Gastroesophageal sphincter (tissue), 4 donors: ENCODE measurements at regions not wholly inside any gene's neighbourhood (a gene's known extent, or its start where the extent isn't known, plus 50 kb on each side); places are given as distances from the start of the nearest gene placed in this dataset.
"Not testable (repeated sequence)": the region's sequence is repeated elsewhere in the genome, so short reads cannot be mapped to it uniquely, and the experiment has no call there.

Source experiments
- ATAC-seq: fragments of 150-250 bp; one replicate; pipeline ENCODE4 v1.9.1; 2016; ENCODE audit warnings: mild to moderate bottlenecking, moderate library complexity
- H3K27ac ChIP-seq, 4 donors: fragments of 200-600 bp; sonication (generic) in 3 of 4; 1 replicate in 3 of 4; 2 replicates in 1 of 4; pipeline ENCODE4 v1.5.1; 2016 to 2019
- H3K27me3 ChIP-seq: fragments of 200-600 bp; sonication (generic); one replicate; pipeline ENCODE4 v1.5.1; 2019
- H3K36me3 ChIP-seq, 2 donors: fragments of 200-600 bp; sonication (generic); one replicate each; pipeline ENCODE4 v1.5.1; 2019; ENCODE audit warnings: control low read depth in 1 of 2
- H3K4me1 ChIP-seq, 3 donors: fragments of 200-600 bp; sonication (generic); 1 replicate in 2 of 3; 2 replicates in 1 of 3; pipeline ENCODE4 v1.5.1; 2016 to 2019; ENCODE audit warnings: control low read depth in 2 of 3
- H3K4me3 ChIP-seq, 2 donors: fragments of 200-600 bp; sonication (generic); one replicate each; pipeline ENCODE4 v1.5.1; 2019; ENCODE audit warnings: mild to moderate bottlenecking in 1 of 2, moderate library complexity in 1 of 2
- H3K9me3 ChIP-seq, 3 donors: fragments of 200-600 bp; sonication (generic); one replicate each; pipeline ENCODE4 v1.5.1; 2017 to 2019; ENCODE audit warnings: control low read depth in 2 of 3
- CTCF ChIP-seq, 4 experiments: fragments of 200-600 bp in 2 of 4; fragments of 450-650 bp in 2 of 4; sonication (generic) in 1 of 4; IDR thresholded peaks; one replicate each; pipeline ENCODE4 v1.5.1; 2017 to 2019; ENCODE audit warnings: antibody characterized with exemption in 4 of 4, mild to moderate bottlenecking in 2 of 4, moderate library complexity in 2 of 4
- EP300 ChIP-seq: sonication (generic); formaldehyde crosslinking; IDR thresholded peaks from one replicate; pipeline ENCODE4 v1.6.1; 2017; ENCODE audit warnings: antibody characterized with exemption, mild to moderate bottlenecking
- POLR2A ChIP-seq, 2 donors: fragments of 450-650 bp; IDR thresholded peaks; one replicate each; pipeline ENCODE4 v1.6.1; 2017; ENCODE audit warnings: antibody characterized with exemption in 2 of 2, mild to moderate bottlenecking in 2 of 2, moderate library complexity in 1 of 2
- POLR2AphosphoS5 ChIP-seq: sonication (generic); formaldehyde crosslinking; IDR thresholded peaks from one replicate; pipeline ENCODE4 v1.6.1; 2017; ENCODE audit warnings: antibody characterized with exemption
- WGBS, 2 donors: methylation state at CpG; one replicate each; pipeline ENCODE4 v1.1.5; 2018; ENCODE audit warnings: low coverage in 1 of 2; 5-methylcytosine and 5-hydroxymethylcytosine counted together

- no peaks in the 10 kb centered on the region for H3K4me1 ChIP-seq
- no peaks in the 10 kb centered on the region for H3K9me3 ChIP-seq
- no peak overlapping the region for H3K27ac ChIP-seq
- H3K27me3 ChIP-seq, result no peaks in the 10 kb centered on the region
- TF ChIP-seq POLR2A (IDR thresholded peaks at IDR 0.05), result no peak
- no peak for TF ChIP-seq EP300
- TF ChIP-seq POLR2AphosphoS5, result no peak
- TF ChIP-seq CTCF (IDR thresholded peaks at IDR 0.05), result no peak
- no peak for ATAC-seq
- 75 to 90% methylated on average over 2 to 4 of the region's 4 CpGs for WGBS, 2 donors
- H3K4me3 ChIP-seq, result no peak overlapping the region
- H3K36me3 ChIP-seq, result no peaks in the 10 kb centered on the region
These were observed 158.3 kb downstream of the PDCD6IP start for GRCh38 chr3:33956776-33957175.

- no peak for ATAC-seq
- Histone ChIP-seq H3K27me3 (no peaks in the 10 kb centered on the region), H3K9me3 (no peaks in the 10 kb centered on the region), H3K36me3 (no peaks in the 10 kb centered on the region), H3K4me1 (no peaks in the 10 kb centered on the region), H3K27ac (no peak overlapping the region), H3K4me3 (no peak overlapping the region)
- no peak for TF ChIP-seq EP300
- TF ChIP-seq POLR2A (IDR thresholded peaks at IDR 0.05), result no peak
- no peak for TF ChIP-seq POLR2AphosphoS5
- no peak for TF ChIP-seq CTCF (IDR thresholded peaks at IDR 0.05)
- 69 to 100% methylated on average over 4 to 5 of the region's 5 CpGs for WGBS, 2 donors
These were observed 158.7 kb downstream of the PDCD6IP start for GRCh38 chr3:33957176-33957575.

- Histone ChIP-seq H3K27ac (no peak overlapping the region), H3K36me3 (no peaks in the 10 kb centered on the region), H3K27me3 (no peaks in the 10 kb centered on the region), H3K4me1 (no peaks in the 10 kb centered on the region), H3K4me3 (no peak overlapping the region), H3K9me3 (peaks cover 0 to 4% (median 0%) of the 10 kb centered on the region in 3 donors)
- no peak for ATAC-seq
- TF ChIP-seq CTCF (IDR thresholded peaks at IDR 0.05), result no peak
- no peak for TF ChIP-seq EP300
- 78 to 80% methylated on average over 1 of the region's 1 CpG for WGBS, 2 donors
These were observed 160.2 kb downstream of the PDCD6IP start for GRCh38 chr3:33958661-33959060.

GRCh38 chr3:33962396-33962795 lies 164.0 kb downstream of the PDCD6IP start:
- WGBS, 2 donors, result 60 to 78% methylated on average over 1 to 3 of the region's 3 CpGs
- TF ChIP-seq POLR2A (IDR thresholded peaks at IDR 0.05), result no peak
- TF ChIP-seq POLR2AphosphoS5, result no peak
- no peak for TF ChIP-seq CTCF (IDR thresholded peaks at IDR 0.05)
- TF ChIP-seq EP300, result no peak
- no peak for ATAC-seq

GRCh38 chr3:33970180-33970579 lies 171.8 kb downstream of the PDCD6IP start:
- H3K4me3 ChIP-seq, H3K27me3 ChIP-seq, ATAC-seq, H3K4me1 ChIP-seq, H3K36me3 ChIP-seq, H3K27ac ChIP-seq: not testable (repeated sequence)
- 90 to 100% methylated on average over 1 to 2 of the region's 7 CpGs for WGBS, 2 donors
- peaks cover 0 to 21% (median 0%) of the 10 kb centered on the region in 3 donors for H3K9me3 ChIP-seq

More at GRCh38 chr3:33962396-33962795, 164.0 kb downstream of the PDCD6IP start:
- H3K4me1 ChIP-seq, result no peaks in the 10 kb centered on the region
- peaks cover 0 to 8% (median 0%) of the 10 kb centered on the region in 3 donors for H3K9me3 ChIP-seq
- no peak overlapping the region for H3K4me3 ChIP-seq
- no peaks in the 10 kb centered on the region for H3K27me3 ChIP-seq
- no peak overlapping the region for H3K27ac ChIP-seq
- no peaks in the 10 kb centered on the region for H3K36me3 ChIP-seq

- TF ChIP-seq POLR2AphosphoS5 (no peak), CTCF (IDR thresholded peaks at IDR 0.05) (no peak), EP300 (no peak), POLR2A (IDR thresholded peaks at IDR 0.05) (no peak)
- Histone ChIP-seq H3K4me3 (no peak overlapping the region), H3K4me1 (no peaks in the 10 kb centered on the region), H3K27ac (no peak overlapping the region), H3K9me3 (peaks cover 0 to 21% (median 0%) of the 10 kb centered on the region in 3 donors), H3K36me3 (no peaks in the 10 kb centered on the region), H3K27me3 (no peaks in the 10 kb centered on the region)
- WGBS, 2 donors, result 100% methylated on average over 1 of the region's 1 CpG; no CpG with 5 or more reads in 1 of the 2 donors
- ATAC-seq, result no peak
These were observed 172.6 kb downstream of the PDCD6IP start for GRCh38 chr3:33971055-33971454.
